Fibroblast of lung (primary cell): ENCODE measurements at regions not wholly inside any gene's neighbourhood (a gene's known extent, or its start where the extent isn't known, plus 50 kb on each side); places are given as distances from the start of the nearest gene placed in this dataset.

ENCODE experiments used
- EZH2 ChIP-seq: IDR thresholded peaks from 2 replicates; pipeline ENCODE4 v1.5.1; 2012; ENCODE audit warnings: low read length, control low read depth, mild to moderate bottlenecking; ENCODE audit errors: missing control alignments
- TF ChIP-seq, protein P1 (sequence below), 2 donors: IDR thresholded peaks in 1 of 2; conservative IDR thresholded peaks in 1 of 2; 1 replicate in 1 of 2; 2 replicates in 1 of 2; pipeline ENCODE4 v1.5.1; 2011 to 2012; ENCODE audit warnings: low read length in 2 of 2, control low read depth in 1 of 2, inconsistent platforms in 1 of 2, low read depth in 1 of 2, mild to moderate bottlenecking in 1 of 2

- TF ChIP-seq, protein P1, sequence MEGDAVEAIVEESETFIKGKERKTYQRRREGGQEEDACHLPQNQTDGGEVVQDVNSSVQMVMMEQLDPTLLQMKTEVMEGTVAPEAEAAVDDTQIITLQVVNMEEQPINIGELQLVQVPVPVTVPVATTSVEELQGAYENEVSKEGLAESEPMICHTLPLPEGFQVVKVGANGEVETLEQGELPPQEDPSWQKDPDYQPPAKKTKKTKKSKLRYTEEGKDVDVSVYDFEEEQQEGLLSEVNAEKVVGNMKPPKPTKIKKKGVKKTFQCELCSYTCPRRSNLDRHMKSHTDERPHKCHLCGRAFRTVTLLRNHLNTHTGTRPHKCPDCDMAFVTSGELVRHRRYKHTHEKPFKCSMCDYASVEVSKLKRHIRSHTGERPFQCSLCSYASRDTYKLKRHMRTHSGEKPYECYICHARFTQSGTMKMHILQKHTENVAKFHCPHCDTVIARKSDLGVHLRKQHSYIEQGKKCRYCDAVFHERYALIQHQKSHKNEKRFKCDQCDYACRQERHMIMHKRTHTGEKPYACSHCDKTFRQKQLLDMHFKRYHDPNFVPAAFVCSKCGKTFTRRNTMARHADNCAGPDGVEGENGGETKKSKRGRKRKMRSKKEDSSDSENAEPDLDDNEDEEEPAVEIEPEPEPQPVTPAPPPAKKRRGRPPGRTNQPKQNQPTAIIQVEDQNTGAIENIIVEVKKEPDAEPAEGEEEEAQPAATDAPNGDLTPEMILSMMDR (conservative IDR thresholded peaks at IDR 0.05 in 1 of 2, IDR thresholded peaks at IDR 0.05 in 1 of 2; ENCODE audit: low read depth in 1 of 2, low read length in 2 of 2), result no peak
- TF ChIP-seq EZH2, result no peak
These were observed 337.6 kb upstream of the ARGLU1 start for GRCh38 chr13:106905380-106906162.
